ENCODE measurements at regions not wholly inside any gene's neighbourhood (a gene's known extent, or its start where the extent isn't known, plus 50 kb on each side); places are given as distances from the start of the nearest gene placed in this dataset.

DNA sequence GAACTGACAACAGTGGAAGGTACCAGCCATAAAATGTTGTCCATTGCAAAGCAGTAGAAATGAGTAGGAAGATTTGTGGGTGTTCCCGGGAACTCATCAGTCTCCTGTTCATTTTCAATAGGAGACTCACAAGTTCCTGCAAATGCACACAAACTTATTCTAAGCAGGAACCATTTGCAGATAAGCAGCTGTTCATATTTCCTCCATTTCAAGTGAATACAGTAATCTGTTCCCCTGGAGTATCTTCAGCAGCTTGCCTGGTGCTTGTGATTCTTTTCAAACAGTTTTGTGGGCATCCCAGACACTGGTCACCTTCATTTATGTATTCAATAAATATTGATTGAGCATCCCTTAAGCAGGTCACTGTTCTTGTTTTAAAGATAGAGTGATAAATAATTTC is 1315.5 kb upstream of the C9orf72 start:
- no peaks in the 10 kb centered on the region for H3K9me3 ChIP-seq
- H3K36me3 ChIP-seq, result no peaks in the 10 kb centered on the region
- no peak for TF ChIP-seq CTCF (IDR thresholded peaks at IDR 0.05)
- no peaks in the 10 kb centered on the region for H3K27me3 ChIP-seq
- no peak overlapping the region for H3K4me3 ChIP-seq
- ATAC-seq (no peak), DNase-seq (no peak)
- intact Hi-C loops (cut with DNase I), result no loop called here
- H3K4me1 ChIP-seq, result no peaks in the 10 kb centered on the region
- H3K27ac ChIP-seq, result no peak overlapping the region

GRCh38 chr9:28892538-28892937 is 1319.3 kb upstream of the C9orf72 start:
- ATAC-seq, result no peak
- Histone ChIP-seq H3K4me1 (no peaks in the 10 kb centered on the region), H3K36me3 (no peaks in the 10 kb centered on the region), H3K27ac (no peak overlapping the region), H3K27me3 (no peaks in the 10 kb centered on the region), H3K9me3 (no peaks in the 10 kb centered on the region), H3K4me3 (no peak overlapping the region)
- no peak for TF ChIP-seq CTCF (IDR thresholded peaks at IDR 0.05)
- intact Hi-C loops (cut with DNase I), result no loop called here
- no peak for DNase-seq

- H3K4me1 ChIP-seq, result no peaks in the 10 kb centered on the region
- H3K4me3 ChIP-seq, result no peak overlapping the region
- ATAC-seq (peak; percentile 34), DNase-seq (no peak)
- H3K36me3 ChIP-seq, result no peaks in the 10 kb centered on the region
- intact Hi-C loops (cut with DNase I), result no loop called here
- H3K27me3 ChIP-seq, result no peaks in the 10 kb centered on the region
- TF ChIP-seq CTCF (IDR thresholded peaks at IDR 0.05), result no peak
- H3K9me3 ChIP-seq, result peaks cover 7% of the 10 kb centered on the region
- no peak overlapping the region for H3K27ac ChIP-seq
These were observed 1326.0 kb upstream of the C9orf72 start for GRCh38 chr9:28899267-28899666.

DNA sequence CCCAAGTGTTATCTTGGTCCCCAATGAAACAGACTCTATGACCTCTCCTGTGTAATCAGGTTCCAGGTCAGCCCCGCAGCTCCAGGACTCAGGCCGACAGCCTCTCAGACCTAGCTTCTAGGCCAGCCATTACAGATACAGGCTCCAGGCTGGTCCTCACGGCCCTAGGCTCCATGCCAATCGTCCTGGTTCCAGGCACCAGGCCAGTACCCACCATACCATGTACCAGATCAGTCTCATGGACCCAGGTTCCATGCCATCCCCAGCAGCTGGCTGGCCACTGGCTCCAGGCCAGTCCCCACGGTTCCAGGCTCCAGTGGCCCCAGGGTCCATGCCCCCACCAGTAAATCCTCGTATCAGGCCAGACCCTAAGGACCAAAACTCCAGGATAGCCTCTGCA is 1326.6 kb upstream of the C9orf72 start:
- H3K4me3 ChIP-seq, result no peak overlapping the region
- H3K9me3 ChIP-seq, result peaks cover 7% of the 10 kb centered on the region
- H3K27ac ChIP-seq, result no peak overlapping the region
- ATAC-seq, result peak; percentile 20
- no peaks in the 10 kb centered on the region for H3K27me3 ChIP-seq
- H3K36me3 ChIP-seq, result no peaks in the 10 kb centered on the region
- TF ChIP-seq CTCF (IDR thresholded peaks at IDR 0.05), result no peak
- intact Hi-C loops (cut with DNase I), result no loop called here
- H3K4me1 ChIP-seq, result no peaks in the 10 kb centered on the region
- no peak for DNase-seq

DNA sequence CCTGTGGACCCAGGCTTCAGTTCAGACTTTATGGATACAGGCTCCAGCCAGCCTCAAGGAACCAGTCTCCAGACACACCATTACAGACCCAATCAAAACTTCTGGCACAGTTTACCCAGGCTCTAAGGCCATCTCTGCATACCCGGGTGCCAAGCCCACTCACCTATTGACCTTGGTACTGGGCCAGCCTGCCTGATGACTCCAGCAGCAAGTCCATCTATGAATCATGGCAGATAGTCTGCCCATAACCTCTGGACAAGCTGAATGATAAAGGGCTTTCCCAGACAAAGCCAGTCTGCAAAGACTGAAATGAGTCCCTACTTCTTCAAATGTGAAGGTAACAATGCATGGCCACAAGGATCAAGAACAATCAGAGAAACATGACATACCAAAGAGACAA is 1327.1 kb upstream of the C9orf72 start:
- intact Hi-C loops (cut with DNase I), result no loop called here
- DNase-seq (no peak), ATAC-seq (no peak)
- Histone ChIP-seq H3K9me3 (peaks cover 7% of the 10 kb centered on the region), H3K4me1 (no peaks in the 10 kb centered on the region), H3K4me3 (no peak overlapping the region), H3K36me3 (no peaks in the 10 kb centered on the region), H3K27me3 (no peaks in the 10 kb centered on the region), H3K27ac (no peak overlapping the region)
- TF ChIP-seq CTCF (IDR thresholded peaks at IDR 0.05), result no peak

DNA sequence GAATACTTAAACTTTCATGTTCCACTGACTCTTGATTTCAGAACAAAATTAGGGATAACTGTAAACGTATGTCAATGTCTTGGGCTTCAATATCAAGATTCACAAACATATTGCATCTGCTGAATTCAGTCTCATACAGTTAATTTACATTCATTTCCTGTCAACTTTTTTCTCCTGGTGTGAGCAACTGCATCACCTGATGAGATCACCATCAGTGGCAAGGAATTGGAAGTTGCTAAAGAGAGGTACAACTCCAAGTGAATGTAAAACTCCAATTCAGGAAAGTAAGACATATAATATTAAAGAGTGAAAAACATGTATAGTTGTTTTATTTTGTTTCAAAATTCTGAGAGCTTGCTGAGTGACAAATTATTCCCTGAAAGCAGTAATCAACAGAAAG is 1336.2 kb upstream of the C9orf72 start:
- no peak for TF ChIP-seq CTCF (IDR thresholded peaks at IDR 0.05)
- H3K27ac ChIP-seq, result no peak overlapping the region
- H3K9me3 ChIP-seq, result no peaks in the 10 kb centered on the region
- no peaks in the 10 kb centered on the region for H3K36me3 ChIP-seq
- intact Hi-C loops (cut with DNase I), result no loop called here
- no peaks in the 10 kb centered on the region for H3K4me1 ChIP-seq
- ATAC-seq, result no peak
- no peak overlapping the region for H3K4me3 ChIP-seq
- DNase-seq, result no peak
- H3K27me3 ChIP-seq, result no peaks in the 10 kb centered on the region
